ENCODE measurements at regions not wholly inside any gene's neighbourhood (a gene's known extent, or its start where the extent isn't known, plus 50 kb on each side); places are given as distances from the start of the nearest gene placed in this dataset.

- no peaks in the 10 kb centered on the region for H3K36me3 Mint-ChIP-seq (ENCODE audit: unreplicated experiment)
Measured at GRCh38 chr9:90001747-90002146, 396.9 kb downstream of the GADD45G start.

GRCh38 chr9:90002397-90003271 is 397.8 kb downstream of the GADD45G start:
- no peak for DNase-seq
- Mint-ChIP-seq H3K36me3 (ENCODE audit: unreplicated experiment) (no peaks in the 10 kb centered on the region), H3K4me1 (ENCODE audit: low read depth, unreplicated experiment) (peaks cover 20% of the 10 kb centered on the region), H3K9me3 (ENCODE audit: unreplicated experiment) (peaks cover 1% of the 10 kb centered on the region), H3K27me3 (ENCODE audit: unreplicated experiment) (peaks cover 1% of the 10 kb centered on the region), H3K27ac (ENCODE audit: unreplicated experiment) (no peak overlapping the region), H3K4me3 (ENCODE audit: unreplicated experiment) (no peak overlapping the region)
- TF ChIP-seq CTCF (IDR thresholded peaks at IDR 0.05; ENCODE audit: partially characterized antibody, unreplicated experiment), result no peak

More at GRCh38 chr9:90001747-90002146, 396.9 kb downstream of the GADD45G start:
- Mint-ChIP-seq H3K4me3 (ENCODE audit: unreplicated experiment) (no peak overlapping the region), H3K27ac (ENCODE audit: unreplicated experiment) (no peak overlapping the region), H3K4me1 (ENCODE audit: low read depth, unreplicated experiment) (peaks cover 18% of the 10 kb centered on the region), H3K27me3 (ENCODE audit: unreplicated experiment) (peaks cover 1% of the 10 kb centered on the region), H3K9me3 (ENCODE audit: unreplicated experiment) (peaks cover 1% of the 10 kb centered on the region)
- no peak for TF ChIP-seq CTCF (IDR thresholded peaks at IDR 0.05; ENCODE audit: partially characterized antibody, unreplicated experiment)
- DNase-seq, result no peak

- H3K9me3 Mint-ChIP-seq (ENCODE audit: unreplicated experiment), result peaks cover 1% of the 10 kb centered on the region
- no peaks in the 10 kb centered on the region for H3K36me3 Mint-ChIP-seq (ENCODE audit: unreplicated experiment)
- no peak for TF ChIP-seq CTCF (IDR thresholded peaks at IDR 0.05; ENCODE audit: partially characterized antibody, unreplicated experiment)
- H3K4me3 Mint-ChIP-seq (ENCODE audit: unreplicated experiment), result no peak overlapping the region
- no peak for DNase-seq
- H3K27me3 Mint-ChIP-seq (ENCODE audit: unreplicated experiment), result peaks cover 1% of the 10 kb centered on the region
- no peak overlapping the region for H3K27ac Mint-ChIP-seq (ENCODE audit: unreplicated experiment)
- peaks cover 18% of the 10 kb centered on the region for H3K4me1 Mint-ChIP-seq (ENCODE audit: low read depth, unreplicated experiment)
Measured at GRCh38 chr9:90005388-90005787, 400.6 kb downstream of the GADD45G start.

- Mint-ChIP-seq H3K4me1 (ENCODE audit: low read depth, unreplicated experiment) (peaks cover 7% of the 10 kb centered on the region), H3K27me3 (ENCODE audit: unreplicated experiment) (peaks cover 1% of the 10 kb centered on the region), H3K27ac (ENCODE audit: unreplicated experiment) (no peak overlapping the region), H3K4me3 (ENCODE audit: unreplicated experiment) (no peak overlapping the region), H3K36me3 (ENCODE audit: unreplicated experiment) (no peaks in the 10 kb centered on the region), H3K9me3 (ENCODE audit: unreplicated experiment) (peaks cover 1% of the 10 kb centered on the region)
- TF ChIP-seq CTCF (IDR thresholded peaks at IDR 0.05; ENCODE audit: partially characterized antibody, unreplicated experiment), result no peak
- DNase-seq, result no peak
Measured at GRCh38 chr9:90007516-90008440, 403.0 kb downstream of the GADD45G start.

All from glutamatergic neuron (in vitro differentiated cells).